ENCODE measurements at regions not wholly inside any gene's neighbourhood (a gene's known extent, or its start where the extent isn't known, plus 50 kb on each side); places are given as distances from the start of the nearest gene placed in this dataset.

- DNase-seq (ENCODE audit: low spot score), result no peak
These were observed 510.2 kb downstream of the RPS24 start for GRCh38 chr10:78543749-78544362.

- DNase-seq (ENCODE audit: low spot score), result no peak
These were observed 510.9 kb downstream of the RPS24 start for GRCh38 chr10:78544423-78545090.

GRCh38 chr10:78545756-78546155 lies 512.1 kb downstream of the RPS24 start:
- DNase-seq (ENCODE audit: low spot score), result no peak

- no peak for DNase-seq (ENCODE audit: low spot score)
These were observed 513.7 kb downstream of the RPS24 start for GRCh38 chr10:78547397-78547796.

- DNase-seq (ENCODE audit: low spot score), result no peak
These were observed 514.2 kb downstream of the RPS24 start for GRCh38 chr10:78547905-78548304.

- DNase-seq (ENCODE audit: low spot score), result no peak
These were observed 514.7 kb downstream of the RPS24 start for GRCh38 chr10:78548369-78548768.

- no peak for DNase-seq (ENCODE audit: low spot score)
These were observed 515.7 kb downstream of the RPS24 start for GRCh38 chr10:78549140-78549935.

GRCh38 chr10:78550090-78550489 lies 516.4 kb downstream of the RPS24 start:
- no peak for DNase-seq (ENCODE audit: low spot score)

GRCh38 chr10:78550716-78551115 lies 517.1 kb downstream of the RPS24 start:
- DNase-seq (ENCODE audit: low spot score), result no peak

- no peak for DNase-seq (ENCODE audit: low spot score)
These were observed 517.4 kb upstream of the ZMIZ1 start for GRCh38 chr10:78551184-78552005.

GRCh38 chr10:78552261-78552811 lies 516.4 kb upstream of the ZMIZ1 start:
- DNase-seq (ENCODE audit: low spot score), result no peak

GRCh38 chr10:78553792-78554191 lies 515.0 kb upstream of the ZMIZ1 start:
- DNase-seq (ENCODE audit: low spot score), result no peak

- no peak for DNase-seq (ENCODE audit: low spot score)
These were observed 513.6 kb upstream of the ZMIZ1 start for GRCh38 chr10:78555128-78555527.

GRCh38 chr10:78556705-78557432 lies 511.9 kb upstream of the ZMIZ1 start:
- no peak for DNase-seq (ENCODE audit: low spot score)

GRCh38 chr10:78557433-78557925 lies 511.3 kb upstream of the ZMIZ1 start:
- no peak for DNase-seq (ENCODE audit: low spot score)

- DNase-seq (ENCODE audit: low spot score), result no peak
These were observed 509.0 kb upstream of the ZMIZ1 start for GRCh38 chr10:78559661-78560340.

- no peak for DNase-seq (ENCODE audit: low spot score)
These were observed 508.5 kb upstream of the ZMIZ1 start for GRCh38 chr10:78560341-78560688.

- DNase-seq (ENCODE audit: low spot score), result no peak
These were observed 505.5 kb upstream of the ZMIZ1 start for GRCh38 chr10:78563314-78563713.

- DNase-seq (ENCODE audit: low spot score), result no peak
These were observed 502.9 kb upstream of the ZMIZ1 start for GRCh38 chr10:78565841-78566240.

GRCh38 chr10:78566284-78567111 lies 502.3 kb upstream of the ZMIZ1 start:
- no peak for DNase-seq (ENCODE audit: low spot score)
